Type B pancreatic cell (in vitro differentiated cells): ENCODE measurements at regions not wholly inside any gene's neighbourhood (a gene's known extent, or its start where the extent isn't known, plus 50 kb on each side); places are given as distances from the start of the nearest gene placed in this dataset.
"Not testable (repeated sequence)": the region's sequence is repeated elsewhere in the genome, so short reads cannot be mapped to it uniquely, and the experiment has no call there.

Experiments
- DNase-seq: peaks from one replicate; pipeline ENCODE4 v3.0.0; 2021; ENCODE audit warnings: mixed read lengths; ENCODE audit not compliant: unreplicated experiment; ENCODE audit errors: extremely low spot score
- H3K27ac Mint-ChIP-seq: 2 replicates; pipeline ENCODE4 v1.8.0; 2021; ENCODE audit warnings: mild to moderate bottlenecking, mixed read lengths
- H3K27me3 Mint-ChIP-seq: 2 replicates; pipeline ENCODE4 v1.8.0; 2021; ENCODE audit warnings: mixed read lengths
- H3K36me3 Mint-ChIP-seq: 2 replicates; pipeline ENCODE4 v1.8.0; 2021; ENCODE audit warnings: mixed read lengths
- H3K4me1 Mint-ChIP-seq: one replicate; pipeline ENCODE4 v1.8.0; 2021; ENCODE audit warnings: mixed read lengths; ENCODE audit not compliant: unreplicated experiment
- H3K4me3 Mint-ChIP-seq: 2 replicates; pipeline ENCODE4 v1.8.0; 2021; ENCODE audit warnings: mild to moderate bottlenecking, mixed read lengths
- H3K9me3 Mint-ChIP-seq: 2 replicates; pipeline ENCODE4 v1.8.0; 2021; ENCODE audit warnings: mixed read lengths
- TF ChIP-seq, protein P1 (sequence below): fragments of 200-600 bp; sonication (generic); conservative IDR thresholded peaks from 2 replicates; pipeline ENCODE4 v1.5.0; 2021; ENCODE audit warnings: antibody characterized with exemption, mild to moderate bottlenecking

DNA sequence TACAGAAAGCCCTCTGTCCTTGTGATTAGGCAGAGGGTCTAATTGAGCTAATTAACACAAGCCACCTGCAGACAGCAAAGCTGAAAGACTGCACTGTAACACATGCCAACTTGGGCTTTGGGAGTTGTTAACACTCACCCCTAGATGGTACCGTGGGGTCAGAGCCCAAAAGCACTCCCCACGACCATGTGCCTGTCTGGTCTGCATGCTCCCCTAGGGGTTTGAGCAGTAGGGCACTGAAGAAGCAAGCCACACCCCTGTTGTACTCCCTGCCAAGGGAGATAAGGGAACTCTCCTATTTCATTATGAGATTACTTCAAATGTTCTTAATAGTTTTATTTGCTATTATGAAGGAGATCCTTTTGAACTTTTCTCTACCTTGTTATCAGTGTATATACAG lies 560.1 kb upstream of the FSHR start:
- Mint-ChIP-seq H3K9me3 (no peaks in the 10 kb centered on the region), H3K4me3 (no peak overlapping the region), H3K27ac (no peak overlapping the region), H3K4me1 (no peaks in the 10 kb centered on the region), H3K27me3 (no peaks in the 10 kb centered on the region), H3K36me3 (no peaks in the 10 kb centered on the region)
- TF ChIP-seq, protein P1, sequence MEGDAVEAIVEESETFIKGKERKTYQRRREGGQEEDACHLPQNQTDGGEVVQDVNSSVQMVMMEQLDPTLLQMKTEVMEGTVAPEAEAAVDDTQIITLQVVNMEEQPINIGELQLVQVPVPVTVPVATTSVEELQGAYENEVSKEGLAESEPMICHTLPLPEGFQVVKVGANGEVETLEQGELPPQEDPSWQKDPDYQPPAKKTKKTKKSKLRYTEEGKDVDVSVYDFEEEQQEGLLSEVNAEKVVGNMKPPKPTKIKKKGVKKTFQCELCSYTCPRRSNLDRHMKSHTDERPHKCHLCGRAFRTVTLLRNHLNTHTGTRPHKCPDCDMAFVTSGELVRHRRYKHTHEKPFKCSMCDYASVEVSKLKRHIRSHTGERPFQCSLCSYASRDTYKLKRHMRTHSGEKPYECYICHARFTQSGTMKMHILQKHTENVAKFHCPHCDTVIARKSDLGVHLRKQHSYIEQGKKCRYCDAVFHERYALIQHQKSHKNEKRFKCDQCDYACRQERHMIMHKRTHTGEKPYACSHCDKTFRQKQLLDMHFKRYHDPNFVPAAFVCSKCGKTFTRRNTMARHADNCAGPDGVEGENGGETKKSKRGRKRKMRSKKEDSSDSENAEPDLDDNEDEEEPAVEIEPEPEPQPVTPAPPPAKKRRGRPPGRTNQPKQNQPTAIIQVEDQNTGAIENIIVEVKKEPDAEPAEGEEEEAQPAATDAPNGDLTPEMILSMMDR = no peak
- no peak for DNase-seq

DNA sequence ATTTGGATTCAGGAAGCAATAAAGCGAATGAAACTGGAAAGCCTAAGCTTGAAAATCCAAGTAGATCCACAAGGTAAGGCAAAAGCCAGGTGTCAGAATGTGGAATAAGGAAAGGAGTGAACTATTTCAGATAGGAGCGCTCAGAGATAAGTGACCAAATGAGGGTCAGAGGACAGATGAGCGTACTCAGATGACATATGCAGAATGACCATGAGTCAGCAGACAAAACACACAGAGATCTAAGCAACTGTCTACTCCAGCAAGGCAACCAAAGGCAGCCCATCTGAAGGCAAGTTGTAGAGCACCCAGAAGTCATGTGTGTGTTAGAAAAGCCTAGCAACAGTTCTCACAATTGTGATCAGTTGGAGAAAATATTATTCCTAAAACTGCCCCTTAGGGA lies 548.4 kb upstream of the FSHR start:
- no peak for DNase-seq
- no peaks in the 10 kb centered on the region for H3K36me3 Mint-ChIP-seq
- no peak overlapping the region for H3K4me3 Mint-ChIP-seq
- TF ChIP-seq, protein P1 = no peak
- no peaks in the 10 kb centered on the region for H3K4me1 Mint-ChIP-seq
- no peak overlapping the region for H3K27ac Mint-ChIP-seq
- no peaks in the 10 kb centered on the region for H3K9me3 Mint-ChIP-seq
- no peaks in the 10 kb centered on the region for H3K27me3 Mint-ChIP-seq

DNA sequence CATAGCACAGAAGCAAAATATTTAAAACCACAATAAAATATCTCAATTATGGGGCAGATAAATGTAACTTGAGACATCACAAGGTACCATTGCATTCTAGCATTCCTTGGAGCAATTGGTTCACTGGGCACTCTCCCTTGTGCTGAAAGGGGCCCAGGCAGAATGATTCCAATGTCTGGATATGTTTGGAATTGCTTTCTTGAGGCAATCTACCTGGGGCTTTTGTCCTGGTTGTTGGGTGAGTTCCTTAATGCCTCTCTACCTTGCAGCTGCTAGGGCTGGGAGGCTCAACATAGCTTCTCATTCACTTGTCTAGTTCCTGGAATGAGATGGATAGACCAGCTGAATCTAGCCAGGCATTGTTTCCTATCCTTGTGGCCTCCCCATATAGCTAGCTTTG lies 539.6 kb upstream of the FSHR start:
- Mint-ChIP-seq H3K36me3 (no peaks in the 10 kb centered on the region), H3K9me3 (no peaks in the 10 kb centered on the region), H3K4me1 (no peaks in the 10 kb centered on the region), H3K4me3 (no peak overlapping the region), H3K27ac (no peak overlapping the region), H3K27me3 (no peaks in the 10 kb centered on the region)
- DNase-seq = no peak
- TF ChIP-seq, protein P1 = no peak

DNA sequence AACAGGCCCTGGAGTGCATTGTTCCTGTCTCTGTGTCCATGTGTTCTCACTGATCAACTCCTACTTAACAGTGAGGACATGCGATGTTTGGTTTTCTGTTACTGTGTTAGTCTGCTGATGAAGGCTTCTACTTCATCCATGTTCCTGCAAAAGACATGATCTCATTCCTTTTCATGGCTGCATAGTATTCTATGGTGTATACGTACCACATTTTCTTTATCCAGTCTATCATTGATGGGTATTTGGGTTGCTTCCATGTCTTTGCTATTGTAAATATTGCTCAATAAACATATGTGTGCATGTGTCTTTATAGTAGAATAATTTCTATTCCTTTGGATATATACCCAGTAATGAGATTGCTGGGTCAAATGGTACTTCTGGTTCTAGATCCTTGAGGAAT lies 537.7 kb upstream of the FSHR start:
- not testable (repeated sequence) for H3K36me3 Mint-ChIP-seq, H3K27ac Mint-ChIP-seq, H3K9me3 Mint-ChIP-seq, H3K4me3 Mint-ChIP-seq, DNase-seq, H3K4me1 Mint-ChIP-seq, H3K27me3 Mint-ChIP-seq

DNA sequence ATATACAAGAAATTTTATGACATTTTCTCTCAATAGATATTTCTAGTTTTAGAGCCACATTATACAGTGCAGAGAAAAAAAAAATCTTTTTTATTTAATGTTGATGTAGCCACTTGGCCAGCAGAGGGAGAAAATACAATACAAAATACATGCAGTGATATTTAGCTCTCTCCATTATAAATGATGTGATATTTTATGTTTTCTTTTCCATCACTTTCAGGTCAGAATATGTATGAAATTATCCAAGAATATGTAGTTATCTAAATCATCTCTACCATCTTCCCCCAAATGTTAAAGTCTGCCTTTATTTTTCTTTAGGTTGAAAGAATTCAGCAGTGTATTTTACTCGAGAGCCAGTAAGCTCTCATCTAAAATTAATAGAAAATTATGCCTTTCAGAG lies 533.6 kb upstream of the FSHR start:
- Mint-ChIP-seq H3K36me3 (no peaks in the 10 kb centered on the region), H3K4me3 (no peak overlapping the region), H3K9me3 (no peaks in the 10 kb centered on the region), H3K4me1 (peaks cover 4% of the 10 kb centered on the region), H3K27ac (no peak overlapping the region), H3K27me3 (no peaks in the 10 kb centered on the region)
- DNase-seq = no peak
- TF ChIP-seq, protein P1 = peak; percentile 77

DNA sequence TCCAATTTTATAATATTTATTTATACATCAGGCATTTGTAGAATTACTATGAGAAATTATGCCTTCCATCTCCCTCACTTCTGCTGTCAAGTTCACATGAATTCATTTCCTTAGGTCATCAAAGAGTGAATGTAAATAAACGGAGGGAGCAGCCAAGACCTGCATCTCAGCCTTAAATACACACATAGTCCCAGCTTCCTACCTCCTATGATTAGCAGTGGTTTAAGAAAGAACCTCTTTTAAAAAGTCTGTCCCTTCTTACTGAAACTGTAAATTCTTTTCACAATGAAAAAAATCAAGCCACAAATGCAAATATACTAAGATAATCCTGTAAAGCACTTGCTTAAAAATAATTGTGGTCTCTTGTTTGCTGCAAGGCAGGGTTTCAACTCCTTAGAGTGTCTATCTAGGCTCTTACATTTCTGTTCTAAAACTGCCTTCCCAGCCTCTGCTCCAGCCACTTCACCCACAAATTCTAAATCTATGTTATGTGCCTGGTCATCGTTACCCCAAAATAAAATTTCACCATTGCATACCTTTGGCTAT lies 532.7 kb upstream of the FSHR start:
- Mint-ChIP-seq H3K36me3 (no peaks in the 10 kb centered on the region), H3K4me3 (no peak overlapping the region), H3K4me1 (peaks cover 4% of the 10 kb centered on the region), H3K27me3 (no peaks in the 10 kb centered on the region), H3K27ac (no peak overlapping the region), H3K9me3 (no peaks in the 10 kb centered on the region)
- TF ChIP-seq, protein P1 = no peak
- no peak for DNase-seq
